IMR-90 (cell line): ENCODE measurements at regions not wholly inside any gene's neighbourhood (a gene's known extent, or its start where the extent isn't known, plus 50 kb on each side); places are given as distances from the start of the nearest gene placed in this dataset.

Experiments
- ATAC-seq: fragments of 200-7000 bp; cut with Tn5 transposase; 2 replicates; pipeline ENCODE4 v1.9.1; 2020; ENCODE audit warnings: low read depth, mild to moderate bottlenecking, moderate library complexity
- BruUV-seq: library from RNA; stranded (reverse); fragments of 400-500 nt; replicated peaks from 2 replicates; lab custom pipeline; 2021; lab: Mats Ljungman, UMichigan
- CTCF ChIA-PET: fragments of 300-600 bp; formaldehyde crosslinking; extraction: SDS; loops from one replicate; lab custom pipeline; 2021; ENCODE audit warnings: antibody characterized with exemption; lab: Yijun Ruan, JAX
- POLR2A ChIA-PET: fragments of 300-600 bp; sonication (Branson Sonifier 250); formaldehyde crosslinking; loops from one replicate; lab custom pipeline; 2022; ENCODE audit warnings: antibody characterized with exemption; ENCODE audit not compliant: unreplicated experiment; lab: Charles Lee
- DNase-seq: peaks from one replicate; pipeline ENCODE4 v3.0.0; 2013
- H2AFZ ChIP-seq: replicated peaks from 2 replicates; pipeline ENCODE3; 2013; ENCODE audit warnings: low read length, mild to moderate bottlenecking; ENCODE audit not compliant: poor library complexity
- H2AK5ac ChIP-seq: 2 replicates; pipeline ENCODE4 v1.6.1; 2013; ENCODE audit warnings: low read depth, low read length, inconsistent platforms
- H2AK9ac ChIP-seq: replicated peaks from 2 replicates; pipeline ENCODE3; 2013; ENCODE audit warnings: mild to moderate bottlenecking, low read depth, low read length, moderate library complexity; ENCODE audit not compliant: poor library complexity
- H2BK120ac ChIP-seq: 2 replicates; pipeline ENCODE4 v1.6.1; 2013; ENCODE audit warnings: low read depth, low read length, inconsistent platforms
- H2BK15ac ChIP-seq: 3 replicates; pipeline ENCODE4 v1.6.1; 2013; ENCODE audit warnings: low read depth, low read length, inconsistent platforms
- H2BK20ac ChIP-seq: 2 replicates; pipeline ENCODE4 v1.6.1; 2013; ENCODE audit warnings: low read depth, mild to moderate bottlenecking, inconsistent platforms, low read length, moderate library complexity
- H2BK5ac ChIP-seq: 2 replicates; pipeline ENCODE4 v1.6.1; 2013; ENCODE audit warnings: mild to moderate bottlenecking, low read depth, low read length, inconsistent platforms; ENCODE audit not compliant: poor library complexity, severe bottlenecking
- H3K14ac ChIP-seq: replicated peaks from 2 replicates; pipeline ENCODE4 v1.6.1; 2013; ENCODE audit warnings: low read depth, low read length, inconsistent platforms
- H3K18ac ChIP-seq: 2 replicates; pipeline ENCODE4 v1.6.1; 2013; ENCODE audit warnings: low read depth, low read length, control low read depth
- H3K23ac ChIP-seq: 2 replicates; pipeline ENCODE4 v1.6.1; 2013; ENCODE audit warnings: low read depth, low read length, inconsistent platforms
- H3K27ac ChIP-seq: 2 replicates; pipeline ENCODE4 v1.5.1; 2013; ENCODE audit warnings: mild to moderate bottlenecking, control low read depth, low read length; ENCODE audit not compliant: insufficient read depth
- H3K27me3 ChIP-seq: 2 replicates; pipeline ENCODE4 v1.6.1; 2013; ENCODE audit warnings: low read length; ENCODE audit not compliant: control insufficient read depth, insufficient read depth
- H3K36me3 ChIP-seq: 2 replicates; pipeline ENCODE4 v1.6.1; 2013; ENCODE audit warnings: low read length, mixed read lengths; ENCODE audit not compliant: control insufficient read depth, insufficient read depth
- H3K4ac ChIP-seq: 2 replicates; pipeline ENCODE4 v1.6.1; 2013; ENCODE audit warnings: low read depth, low read length, inconsistent platforms
- H3K4me1 ChIP-seq: 2 replicates; pipeline ENCODE4 v1.6.1; 2013; ENCODE audit warnings: low read length, mixed read lengths; ENCODE audit not compliant: control insufficient read depth, insufficient read depth
- H3K4me2 ChIP-seq: 2 replicates; pipeline ENCODE4 v1.6.1; 2013; ENCODE audit warnings: low read depth, mild to moderate bottlenecking, control low read depth, low read length, moderate library complexity
- H3K4me3 ChIP-seq: 2 replicates; pipeline ENCODE4 v1.5.1; 2013; ENCODE audit warnings: low read depth, mild to moderate bottlenecking, control low read depth, low read length, moderate library complexity; ENCODE audit not compliant: insufficient read depth
- H3K56ac ChIP-seq: 2 replicates; pipeline ENCODE4 v1.6.1; 2013; ENCODE audit warnings: low read length, inconsistent platforms; ENCODE audit not compliant: insufficient read depth; ENCODE audit errors: extremely low read depth
- H3K79me1 ChIP-seq, 2 experiments: 2 replicates each; pipeline ENCODE4 v1.6.1; 2013; ENCODE audit warnings: low read length in 2 of 2, inconsistent platforms in 1 of 2, low read depth in 1 of 2
- H3K9ac ChIP-seq: 2 replicates; pipeline ENCODE4 v1.6.1; 2013; ENCODE audit warnings: low read depth, low read length, control low read depth
- H3K9me1 ChIP-seq: 2 replicates; pipeline ENCODE4 v1.6.1; 2013; ENCODE audit warnings: low read length, inconsistent platforms; ENCODE audit not compliant: insufficient read depth
- H3K9me3 ChIP-seq: 2 replicates; pipeline ENCODE4 v1.6.1; 2013; ENCODE audit warnings: low read length; ENCODE audit not compliant: control insufficient read depth, insufficient read depth
- H4K20me1 ChIP-seq: 2 replicates; pipeline ENCODE4 v1.6.1; 2013; ENCODE audit warnings: low read length, inconsistent platforms; ENCODE audit not compliant: insufficient read depth
- H4K5ac ChIP-seq: 2 replicates; pipeline ENCODE4 v1.6.1; 2013; ENCODE audit warnings: mild to moderate bottlenecking, low read depth, low read length, control low read depth
- H4K8ac ChIP-seq, 2 experiments: 2 replicates each; pipeline ENCODE4 v1.6.1; 2013; ENCODE audit warnings: low read depth in 2 of 2, low read length in 2 of 2, control low read depth in 1 of 2, inconsistent platforms in 1 of 2
- H4K91ac ChIP-seq: 2 replicates; pipeline ENCODE4 v1.6.1; 2013; ENCODE audit warnings: low read depth, low read length, inconsistent platforms; ENCODE audit not compliant: insufficient read depth
- CEBPB ChIP-seq: IDR thresholded peaks from 2 replicates; pipeline ENCODE4 v1.6.1; 2012; ENCODE audit warnings: low read depth, low read length, improper control_type of control experiment
- FOS ChIP-seq: fragments of 150-350 bp; IDR thresholded peaks from 2 replicates; pipeline ENCODE4 v1.6.1; 2016; ENCODE audit warnings: low read depth, low read length
- MAFK ChIP-seq: IDR thresholded peaks from 2 replicates; pipeline ENCODE4 v1.6.1; 2012; ENCODE audit warnings: low read depth, low read length, improper control_type of control experiment
- MAZ ChIP-seq: IDR thresholded peaks from 2 replicates; pipeline ENCODE4 v1.6.1; 2012; ENCODE audit warnings: low read depth, mild to moderate bottlenecking, low read length, improper control_type of control experiment, moderate library complexity, borderline replicate concordance
- NFE2L2 ChIP-seq: fragments of 150-350 bp; IDR thresholded peaks from 2 replicates; pipeline ENCODE4 v1.6.1; 2016; ENCODE audit warnings: low read depth, mild to moderate bottlenecking, low read length
- RAD21 ChIP-seq: IDR thresholded peaks from 2 replicates; pipeline ENCODE4 v1.6.1; 2012; ENCODE audit warnings: low read length, improper control_type of control experiment
- RFX5 ChIP-seq: IDR thresholded peaks from 2 replicates; pipeline ENCODE4 v1.8.0; 2012; ENCODE audit warnings: low read depth, mild to moderate bottlenecking, low read length, moderate library complexity
- WGBS, 2 experiments: methylation state at CpG; one replicate each; pipeline versions ENCODE4 v1.1.5 to v1.1.7; 2013; ENCODE audit warnings: missing lambda C conversion rate in 2 of 2; ENCODE audit not compliant: insufficient read length in 1 of 2; ENCODE audit errors: extremely low coverage in 2 of 2; 5-methylcytosine and 5-hydroxymethylcytosine counted together
- dilution Hi-C: fragments of 300-500 bp; cut with HindIII; formaldehyde crosslinking; loops from one replicate; pipeline ENCODE4 v1.14.3; 2018; ENCODE audit warnings: low sequenced_read_pairs; ENCODE audit not compliant: unreplicated experiment
- in situ Hi-C: fragments of 300-500 bp; cut with MboI; formaldehyde crosslinking; loops from 3 replicates; pipeline ENCODE4 v1.14.3; 2019; ENCODE audit warnings: low sequenced_read_pairs, inconsistent platforms, mixed read lengths
- intact Hi-C: fragments of 100-400 bp; cut with micrococcal nuclease; formaldehyde crosslinking; loops from 2 replicates; pipeline ENCODE4 v1.10.0; 2022
- TF ChIP-seq, protein P1 (sequence below): fragments of 150-350 bp; IDR thresholded peaks from 2 replicates; pipeline ENCODE4 v1.6.1; 2016; ENCODE audit warnings: low read depth, mild to moderate bottlenecking, low read length, moderate library complexity, borderline replicate concordance
- TF ChIP-seq, protein P2 (sequence below): conservative IDR thresholded peaks from 2 replicates; pipeline ENCODE4 v1.5.1; 2012; ENCODE audit warnings: mild to moderate bottlenecking, low read depth, low read length, improper control_type of control experiment

DNA sequence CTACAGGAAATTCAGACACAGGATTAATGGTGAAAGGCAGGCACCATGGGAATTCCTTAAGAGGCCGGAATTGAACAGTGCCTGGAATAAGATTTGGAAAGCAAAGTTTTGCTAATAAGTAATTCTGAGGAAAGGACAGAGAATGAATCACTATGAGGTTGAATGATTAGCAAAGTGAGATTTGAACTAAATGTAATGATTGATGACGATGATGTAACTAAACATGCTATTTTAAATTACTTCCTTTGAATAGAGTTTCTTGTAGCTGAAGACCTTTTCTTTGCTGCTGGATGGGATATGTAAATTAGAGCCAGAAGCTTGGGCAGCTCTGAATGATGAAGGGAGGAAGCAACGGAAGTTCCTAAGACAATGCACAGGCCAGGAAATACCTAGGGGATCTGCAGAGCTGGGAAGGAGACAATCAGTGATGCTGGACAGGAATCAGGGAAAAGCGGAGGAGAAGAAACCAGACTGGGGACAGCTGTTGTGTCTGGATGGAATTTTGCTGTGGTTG, 482.0 kb downstream of the PSAT1 start:
- Histone ChIP-seq H3K9ac (no peak overlapping the region), H3K4ac (no peak overlapping the region), H3K4me1 (0 out of 2 replicates have a peak, but pooled peaks cover 1% of the 10 kb centered on the region), H3K9me3 (no peaks in the 10 kb centered on the region), H2BK20ac (no peak overlapping the region), H4K20me1 (no peaks in the 10 kb centered on the region), H2BK120ac (no peak overlapping the region), H4K91ac (no peak overlapping the region), H2AK9ac (no peak overlapping the region), H2BK5ac (no peak overlapping the region), H3K27ac (no peak overlapping the region), H3K4me2 (no peak overlapping the region), H3K14ac (no peak overlapping the region), H4K8ac (no peak overlapping the region), H3K36me3 (no peaks in the 10 kb centered on the region), H4K5ac (no peak overlapping the region), H3K23ac (no peak overlapping the region), H2BK15ac (no peak overlapping the region), H3K18ac (no peak overlapping the region), H3K4me3 (no peak overlapping the region), H3K56ac (no peak overlapping the region), H2AK5ac (no peak overlapping the region), H3K79me1 (no peaks in the 10 kb centered on the region), H2AFZ (no peak overlapping the region), H3K9me1 (no peaks in the 10 kb centered on the region), H3K27me3 (no peaks in the 10 kb centered on the region)
- intact Hi-C loops, result no loop called here
- no TSS peak for BruUV-seq
- TF ChIP-seq NFE2L2 (no peak), MAZ (no peak), RFX5 (no peak), MAFK (no peak), CEBPB (no peak), FOS (no peak), RAD21 (no peak)
- TF ChIP-seq, protein P1, sequence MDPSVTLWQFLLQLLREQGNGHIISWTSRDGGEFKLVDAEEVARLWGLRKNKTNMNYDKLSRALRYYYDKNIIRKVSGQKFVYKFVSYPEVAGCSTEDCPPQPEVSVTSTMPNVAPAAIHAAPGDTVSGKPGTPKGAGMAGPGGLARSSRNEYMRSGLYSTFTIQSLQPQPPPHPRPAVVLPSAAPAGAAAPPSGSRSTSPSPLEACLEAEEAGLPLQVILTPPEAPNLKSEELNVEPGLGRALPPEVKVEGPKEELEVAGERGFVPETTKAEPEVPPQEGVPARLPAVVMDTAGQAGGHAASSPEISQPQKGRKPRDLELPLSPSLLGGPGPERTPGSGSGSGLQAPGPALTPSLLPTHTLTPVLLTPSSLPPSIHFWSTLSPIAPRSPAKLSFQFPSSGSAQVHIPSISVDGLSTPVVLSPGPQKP, result no peak
- TF ChIP-seq, protein P2, sequence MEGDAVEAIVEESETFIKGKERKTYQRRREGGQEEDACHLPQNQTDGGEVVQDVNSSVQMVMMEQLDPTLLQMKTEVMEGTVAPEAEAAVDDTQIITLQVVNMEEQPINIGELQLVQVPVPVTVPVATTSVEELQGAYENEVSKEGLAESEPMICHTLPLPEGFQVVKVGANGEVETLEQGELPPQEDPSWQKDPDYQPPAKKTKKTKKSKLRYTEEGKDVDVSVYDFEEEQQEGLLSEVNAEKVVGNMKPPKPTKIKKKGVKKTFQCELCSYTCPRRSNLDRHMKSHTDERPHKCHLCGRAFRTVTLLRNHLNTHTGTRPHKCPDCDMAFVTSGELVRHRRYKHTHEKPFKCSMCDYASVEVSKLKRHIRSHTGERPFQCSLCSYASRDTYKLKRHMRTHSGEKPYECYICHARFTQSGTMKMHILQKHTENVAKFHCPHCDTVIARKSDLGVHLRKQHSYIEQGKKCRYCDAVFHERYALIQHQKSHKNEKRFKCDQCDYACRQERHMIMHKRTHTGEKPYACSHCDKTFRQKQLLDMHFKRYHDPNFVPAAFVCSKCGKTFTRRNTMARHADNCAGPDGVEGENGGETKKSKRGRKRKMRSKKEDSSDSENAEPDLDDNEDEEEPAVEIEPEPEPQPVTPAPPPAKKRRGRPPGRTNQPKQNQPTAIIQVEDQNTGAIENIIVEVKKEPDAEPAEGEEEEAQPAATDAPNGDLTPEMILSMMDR, result no peak
- 79% methylated on average over 2 of the region's 4 CpGs; no CpG with 5 or more reads in 1 of the 2 experiments for WGBS, 2 experiments
- ChIA-PET CTCF (no interaction called here), POLR2A (no interaction called here)
- DNase-seq (no peak), ATAC-seq (no peak)
- dilution Hi-C loops, result no loop called here
- in situ Hi-C loops, result no loop called here
